MM.1S (cell line): ENCODE measurements at regions not wholly inside any gene's neighbourhood (a gene's known extent, or its start where the extent isn't known, plus 50 kb on each side); places are given as distances from the start of the nearest gene placed in this dataset.

Experiments
- EZH2 ChIP-seq: fragments of 300-600 bp; sonication (generic); optimal IDR thresholded peaks from 2 replicates; pipeline ENCODE3; 2017; ENCODE audit warnings: low read depth, mild to moderate bottlenecking, antibody characterized with exemption, low read length, mixed read lengths
- EZH2phosphoT487 ChIP-seq: fragments of 300-600 bp; sonication (generic); IDR thresholded peaks from 2 replicates; pipeline ENCODE4 v1.6.1; 2018; ENCODE audit warnings: antibody characterized with exemption, low read length
- TF ChIP-seq, protein P1 (sequence below): fragments of 300-600 bp; sonication (generic); IDR thresholded peaks from 2 replicates; pipeline ENCODE4 v1.5.1; 2016; ENCODE audit warnings: antibody characterized with exemption, low read length, mixed read lengths

DNA sequence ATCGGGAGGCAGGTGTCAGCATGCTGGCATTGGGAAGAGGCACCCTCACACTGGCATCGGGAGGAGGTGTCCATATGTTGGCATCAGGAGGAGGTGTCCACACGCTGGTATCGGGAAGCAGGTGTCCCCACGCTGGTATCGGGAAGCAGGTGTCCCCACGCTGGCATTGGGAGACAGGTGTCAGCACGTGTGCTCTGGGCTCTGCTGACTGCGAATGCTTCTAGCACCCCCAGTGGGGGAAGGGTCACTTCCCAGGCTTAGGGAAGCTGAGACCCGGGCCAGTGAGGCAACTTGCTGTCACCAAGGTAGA is 92.5 kb upstream of the IKZF1 start:
- TF ChIP-seq, protein P1, sequence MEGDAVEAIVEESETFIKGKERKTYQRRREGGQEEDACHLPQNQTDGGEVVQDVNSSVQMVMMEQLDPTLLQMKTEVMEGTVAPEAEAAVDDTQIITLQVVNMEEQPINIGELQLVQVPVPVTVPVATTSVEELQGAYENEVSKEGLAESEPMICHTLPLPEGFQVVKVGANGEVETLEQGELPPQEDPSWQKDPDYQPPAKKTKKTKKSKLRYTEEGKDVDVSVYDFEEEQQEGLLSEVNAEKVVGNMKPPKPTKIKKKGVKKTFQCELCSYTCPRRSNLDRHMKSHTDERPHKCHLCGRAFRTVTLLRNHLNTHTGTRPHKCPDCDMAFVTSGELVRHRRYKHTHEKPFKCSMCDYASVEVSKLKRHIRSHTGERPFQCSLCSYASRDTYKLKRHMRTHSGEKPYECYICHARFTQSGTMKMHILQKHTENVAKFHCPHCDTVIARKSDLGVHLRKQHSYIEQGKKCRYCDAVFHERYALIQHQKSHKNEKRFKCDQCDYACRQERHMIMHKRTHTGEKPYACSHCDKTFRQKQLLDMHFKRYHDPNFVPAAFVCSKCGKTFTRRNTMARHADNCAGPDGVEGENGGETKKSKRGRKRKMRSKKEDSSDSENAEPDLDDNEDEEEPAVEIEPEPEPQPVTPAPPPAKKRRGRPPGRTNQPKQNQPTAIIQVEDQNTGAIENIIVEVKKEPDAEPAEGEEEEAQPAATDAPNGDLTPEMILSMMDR = no peak
- no peak for TF ChIP-seq EZH2
- no peak for TF ChIP-seq EZH2phosphoT487
